ENCODE measurements at regions not wholly inside any gene's neighbourhood (a gene's known extent, or its start where the extent isn't known, plus 50 kb on each side); places are given as distances from the start of the nearest gene placed in this dataset.

- no peak for DNase-seq
These were observed 220.3 kb upstream of the LYPLAL1 start for GRCh38 chr1:218953386-218953785.

GRCh38 chr1:218957971-218958370 lies 215.7 kb upstream of the LYPLAL1 start:
- DNase-seq: no peak

- no peak for DNase-seq
These were observed 213.9 kb upstream of the LYPLAL1 start for GRCh38 chr1:218959784-218960183.

- DNase-seq: no peak
These were observed 209.1 kb upstream of the LYPLAL1 start for GRCh38 chr1:218964471-218965185.

- no peak for DNase-seq
These were observed 207.9 kb upstream of the LYPLAL1 start for GRCh38 chr1:218965821-218966220.

GRCh38 chr1:218967254-218967653 lies 206.4 kb upstream of the LYPLAL1 start:
- DNase-seq: no peak

- no peak for DNase-seq
These were observed 205.8 kb upstream of the LYPLAL1 start for GRCh38 chr1:218967836-218968235.

GRCh38 chr1:218969006-218969405 lies 204.7 kb upstream of the LYPLAL1 start:
- DNase-seq: no peak

- DNase-seq: no peak
These were observed 203.2 kb upstream of the LYPLAL1 start for GRCh38 chr1:218970397-218970990.

GRCh38 chr1:218971156-218971555 lies 202.5 kb upstream of the LYPLAL1 start:
- DNase-seq: no peak

- DNase-seq: no peak
These were observed 192.8 kb upstream of the LYPLAL1 start for GRCh38 chr1:218980881-218981280.

GRCh38 chr1:218982482-218982881 lies 191.2 kb upstream of the LYPLAL1 start:
- no peak for DNase-seq

GRCh38 chr1:218983433-218983832 lies 190.2 kb upstream of the LYPLAL1 start:
- DNase-seq: no peak

- DNase-seq: no peak
These were observed 189.8 kb upstream of the LYPLAL1 start for GRCh38 chr1:218983848-218984247.

- DNase-seq: no peak
These were observed 188.2 kb upstream of the LYPLAL1 start for GRCh38 chr1:218985424-218985984.

GRCh38 chr1:218986816-218987215 lies 186.9 kb upstream of the LYPLAL1 start:
- no peak for DNase-seq

- no peak for DNase-seq
These were observed 183.7 kb upstream of the LYPLAL1 start for GRCh38 chr1:218990019-218990418.

- no peak for DNase-seq
These were observed 182.6 kb upstream of the LYPLAL1 start for GRCh38 chr1:218991089-218991488.

GRCh38 chr1:218994615-218995014 lies 179.1 kb upstream of the LYPLAL1 start:
- no peak for DNase-seq

- DNase-seq: no peak
These were observed 178.5 kb upstream of the LYPLAL1 start for GRCh38 chr1:218995091-218995665.

GRCh38 chr1:218996362-218996761 lies 177.3 kb upstream of the LYPLAL1 start:
- no peak for DNase-seq

- no peak for DNase-seq
These were observed 173.7 kb upstream of the LYPLAL1 start for GRCh38 chr1:219000005-219000404.

GRCh38 chr1:219000631-219001030 lies 173.0 kb upstream of the LYPLAL1 start:
- DNase-seq: no peak

- no peak for DNase-seq
These were observed 163.0 kb upstream of the LYPLAL1 start for GRCh38 chr1:219010720-219011119.
